GM12873 (cell line): ENCODE measurements at regions not wholly inside any gene's neighbourhood (a gene's known extent, or its start where the extent isn't known, plus 50 kb on each side); places are given as distances from the start of the nearest gene placed in this dataset.

Source experiments
- CTCF ChIP-seq: IDR thresholded peaks from 2 replicates; pipeline ENCODE4 v1.5.1; 2012; ENCODE audit warnings: low read depth, mild to moderate bottlenecking, moderate library complexity, low read length, control low read depth; ENCODE audit not compliant: insufficient read depth; ENCODE audit errors: missing control alignments

- TF ChIP-seq CTCF = no peak
Observed at GRCh38 chr7:36088553-36088952, 64.5 kb upstream of the EEPD1 start.

GRCh38 chr7:36088966-36089365 is 64.1 kb upstream of the EEPD1 start:
- TF ChIP-seq CTCF = no peak

GRCh38 chr7:36090976-36091873 is 61.8 kb upstream of the EEPD1 start:
- no peak for TF ChIP-seq CTCF

DNA sequence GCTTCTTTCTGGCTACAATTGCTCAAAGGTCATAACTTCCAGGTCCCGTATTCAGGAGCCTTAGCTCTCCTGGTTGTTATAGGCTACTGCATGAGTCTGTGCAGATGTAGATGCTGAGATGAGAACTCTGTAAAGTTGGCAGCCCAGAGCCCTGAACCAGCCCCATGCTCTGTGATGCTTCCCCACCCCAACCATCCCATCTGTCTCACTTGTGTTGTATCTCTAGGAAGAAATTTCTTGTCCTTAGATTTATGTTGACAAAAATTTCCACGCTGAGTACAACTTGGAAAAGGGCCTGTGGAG is 61.2 kb upstream of the EEPD1 start:
- TF ChIP-seq CTCF = no peak

DNA sequence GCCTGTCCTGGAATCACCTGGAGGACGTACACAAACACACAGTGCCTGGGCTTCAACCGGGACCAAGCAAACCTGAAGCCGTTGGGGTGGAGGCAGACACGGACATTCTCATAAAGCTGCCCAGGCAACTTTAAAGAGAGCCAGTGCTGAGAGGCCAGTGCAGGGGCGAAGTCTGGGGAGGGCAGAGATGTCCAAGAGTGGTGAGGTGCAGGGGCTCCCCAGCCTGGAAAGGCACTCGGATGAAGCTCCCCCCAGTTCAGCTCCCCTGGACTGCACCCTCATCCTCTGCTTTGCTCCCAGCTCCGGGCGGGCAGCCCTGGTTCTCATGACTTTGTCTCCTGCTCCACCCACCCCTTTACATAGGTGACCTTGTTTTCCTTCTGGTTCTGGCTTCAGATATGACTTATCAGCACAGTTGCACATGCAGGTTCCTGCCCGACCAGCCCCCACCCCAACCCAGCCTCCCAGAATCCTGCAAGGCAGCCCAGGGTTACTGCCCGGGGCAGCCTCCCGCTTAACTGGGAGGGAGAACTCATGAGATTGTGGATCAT is 60.8 kb upstream of the EEPD1 start:
- TF ChIP-seq CTCF = no peak

GRCh38 chr7:36096460-36097095 is 56.5 kb upstream of the EEPD1 start:
- no peak for TF ChIP-seq CTCF

GRCh38 chr7:36098096-36098495 is 55.0 kb upstream of the EEPD1 start:
- no peak for TF ChIP-seq CTCF
